ENCODE measurements at regions not wholly inside any gene's neighbourhood (a gene's known extent, or its start where the extent isn't known, plus 50 kb on each side); places are given as distances from the start of the nearest gene placed in this dataset.
"Not testable (repeated sequence)": the region's sequence is repeated elsewhere in the genome, so short reads cannot be mapped to it uniquely, and the experiment has no call there.

DNA sequence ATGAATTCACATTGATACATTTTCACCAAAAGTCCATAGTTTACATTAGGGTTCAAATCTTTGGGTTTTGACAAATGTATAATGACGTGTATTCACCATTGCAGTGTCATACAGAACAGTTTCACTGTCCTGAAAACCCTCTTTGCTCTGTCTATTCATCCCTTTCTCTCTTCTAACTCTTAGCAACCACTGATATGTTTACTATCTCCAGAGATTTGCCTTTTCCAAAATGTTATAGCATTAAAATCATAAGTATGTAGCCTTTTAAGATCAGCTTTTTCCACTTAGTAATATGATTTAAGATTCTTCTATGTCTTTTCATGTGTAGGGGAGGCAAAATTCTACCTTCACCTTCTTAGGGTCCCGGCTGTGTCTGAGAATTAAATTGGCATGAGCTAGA, 203.8 kb downstream of the TPRG1 start:
- H3K4me3 ChIP-seq (replicated peaks in 1 of 3) = no peak overlapping the region
- H3K27ac ChIP-seq = no peak overlapping the region
- intact Hi-C loops (cut with DNase I) = no loop called here
- no peaks in the 10 kb centered on the region for H3K27me3 ChIP-seq
- no peaks in the 10 kb centered on the region for H3K36me3 ChIP-seq
- TF ChIP-seq POLR2A (IDR thresholded peaks at IDR 0.05) = no peak
- TF ChIP-seq, protein P1, sequence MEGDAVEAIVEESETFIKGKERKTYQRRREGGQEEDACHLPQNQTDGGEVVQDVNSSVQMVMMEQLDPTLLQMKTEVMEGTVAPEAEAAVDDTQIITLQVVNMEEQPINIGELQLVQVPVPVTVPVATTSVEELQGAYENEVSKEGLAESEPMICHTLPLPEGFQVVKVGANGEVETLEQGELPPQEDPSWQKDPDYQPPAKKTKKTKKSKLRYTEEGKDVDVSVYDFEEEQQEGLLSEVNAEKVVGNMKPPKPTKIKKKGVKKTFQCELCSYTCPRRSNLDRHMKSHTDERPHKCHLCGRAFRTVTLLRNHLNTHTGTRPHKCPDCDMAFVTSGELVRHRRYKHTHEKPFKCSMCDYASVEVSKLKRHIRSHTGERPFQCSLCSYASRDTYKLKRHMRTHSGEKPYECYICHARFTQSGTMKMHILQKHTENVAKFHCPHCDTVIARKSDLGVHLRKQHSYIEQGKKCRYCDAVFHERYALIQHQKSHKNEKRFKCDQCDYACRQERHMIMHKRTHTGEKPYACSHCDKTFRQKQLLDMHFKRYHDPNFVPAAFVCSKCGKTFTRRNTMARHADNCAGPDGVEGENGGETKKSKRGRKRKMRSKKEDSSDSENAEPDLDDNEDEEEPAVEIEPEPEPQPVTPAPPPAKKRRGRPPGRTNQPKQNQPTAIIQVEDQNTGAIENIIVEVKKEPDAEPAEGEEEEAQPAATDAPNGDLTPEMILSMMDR (IDR thresholded peaks at IDR 0.05) = no peak
- no peak for DNase-seq
- 78 to 87% methylated on average over 2 of the region's 2 CpGs for WGBS, 2 donors
- no peaks in the 10 kb centered on the region for H3K9me3 ChIP-seq
- no peaks in the 10 kb centered on the region for H3K4me1 ChIP-seq

DNA sequence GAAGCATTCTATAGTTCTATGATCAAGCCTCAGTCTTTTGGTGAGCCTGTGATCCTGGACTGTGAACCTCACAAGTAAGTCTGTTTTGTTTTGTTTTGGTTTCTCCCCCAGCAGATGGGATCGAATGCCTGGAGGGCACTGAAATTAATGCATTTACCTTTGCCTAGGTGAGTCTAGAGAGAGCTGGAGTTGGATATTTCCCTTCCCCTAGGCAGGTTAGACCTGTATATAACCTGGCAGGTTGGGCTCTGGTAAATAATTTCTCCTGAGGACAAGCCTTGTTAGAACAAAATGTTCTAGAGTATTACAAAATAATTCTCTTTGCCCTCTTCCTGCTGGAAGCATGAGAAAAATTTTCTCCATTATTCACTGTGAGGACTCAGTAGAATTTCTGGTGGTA, 211.9 kb downstream of the TPRG1 start:
- no peak for DNase-seq
- no peaks in the 10 kb centered on the region for H3K27me3 ChIP-seq
- H3K36me3 ChIP-seq = no peaks in the 10 kb centered on the region
- no peak for TF ChIP-seq POLR2A (IDR thresholded peaks at IDR 0.05)
- TF ChIP-seq, protein P1 (IDR thresholded peaks at IDR 0.05) = no peak
- no peaks in the 10 kb centered on the region for H3K9me3 ChIP-seq
- H3K27ac ChIP-seq = no peak overlapping the region
- 80 to 95% methylated on average over 1 of the region's 1 CpG for WGBS, 2 donors
- no peak overlapping the region for H3K4me3 ChIP-seq (replicated peaks in 1 of 3)
- H3K4me1 ChIP-seq = no peaks in the 10 kb centered on the region
- intact Hi-C loops (cut with DNase I) = no loop called here

DNA sequence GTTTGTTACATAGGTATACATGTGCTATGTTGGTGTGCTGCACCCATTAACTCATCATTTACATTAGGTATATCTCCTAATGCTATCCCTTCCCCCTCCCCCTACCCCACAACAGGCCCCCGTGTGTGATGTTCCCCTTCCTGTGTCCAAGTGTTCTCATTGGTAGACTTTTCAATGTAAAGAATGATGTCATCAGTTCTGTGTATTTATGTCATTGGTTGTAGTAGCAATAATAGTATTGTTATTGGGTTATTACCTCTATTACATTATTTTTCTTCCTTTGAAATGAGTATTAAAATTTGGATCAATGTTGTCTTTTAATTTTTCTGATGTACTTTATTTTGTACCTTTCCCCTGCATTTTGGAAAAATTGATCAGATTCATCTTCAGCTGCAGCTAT, 214.1 kb downstream of the TPRG1 start:
- DNase-seq; H3K9me3 ChIP-seq; H3K27me3 ChIP-seq; intact Hi-C loops (cut with DNase I); H3K27ac ChIP-seq; H3K4me3 ChIP-seq (replicated peaks in 1 of 3); H3K4me1 ChIP-seq; H3K36me3 ChIP-seq: not testable (repeated sequence)
- WGBS, 2 donors = 52 to 70% methylated on average over 1 of the region's 1 CpG

DNA sequence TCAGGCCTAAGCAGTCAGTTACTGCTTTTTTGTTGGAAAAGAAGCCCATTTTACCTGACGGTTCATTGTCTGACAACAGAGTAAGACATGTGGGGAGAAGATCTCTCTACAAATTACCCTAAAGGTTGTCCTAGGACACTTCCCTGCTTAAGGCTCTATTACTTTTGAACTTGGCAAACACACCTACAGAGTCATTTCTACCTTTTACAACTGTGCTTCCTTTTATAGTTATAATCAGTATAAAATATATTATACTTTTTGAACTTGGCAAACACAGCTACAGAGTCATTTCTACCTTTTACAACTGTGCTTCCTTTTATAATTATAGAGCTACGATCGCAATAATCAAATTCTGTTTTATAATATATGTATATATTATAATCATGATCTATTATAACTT, 215.0 kb downstream of the TPRG1 start:
- Histone ChIP-seq H3K4me3 (replicated peaks in 1 of 3) (no peak overlapping the region), H3K27me3 (no peaks in the 10 kb centered on the region), H3K9me3 (no peaks in the 10 kb centered on the region), H3K27ac (no peak overlapping the region), H3K4me1 (no peaks in the 10 kb centered on the region), H3K36me3 (no peaks in the 10 kb centered on the region)
- intact Hi-C loops (cut with DNase I) = no loop called here
- no peak for TF ChIP-seq POLR2A (IDR thresholded peaks at IDR 0.05)
- TF ChIP-seq, protein P1 (IDR thresholded peaks at IDR 0.05) = no peak
- no peak for DNase-seq
- WGBS, 2 donors = 95 to 97% methylated on average over 3 of the region's 3 CpGs

DNA sequence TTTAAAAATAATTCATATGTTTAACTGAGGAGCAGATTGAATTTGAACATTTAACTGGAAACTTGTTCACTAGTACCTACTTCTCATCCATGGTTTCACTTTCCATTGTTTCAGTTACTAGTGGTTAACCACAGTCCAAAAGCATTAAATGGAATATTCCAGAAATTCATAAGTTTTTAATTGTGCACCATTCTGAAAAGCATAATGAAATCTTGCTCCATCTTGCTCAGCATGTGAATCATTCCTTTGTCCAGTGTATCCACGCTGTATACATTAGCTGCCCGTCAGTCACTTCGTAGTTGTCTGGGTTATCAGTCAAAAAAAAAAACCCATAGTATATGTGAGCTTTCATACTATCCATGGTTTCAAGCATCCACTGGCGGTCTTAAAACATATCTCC, 217.6 kb downstream of the TPRG1 start:
- intact Hi-C loops (cut with DNase I) = no loop called here
- DNase-seq = no peak
- WGBS, 2 donors = 95 to 96% methylated on average over 4 of the region's 4 CpGs
- no peak overlapping the region for H3K4me3 ChIP-seq (replicated peaks in 1 of 3)
- TF ChIP-seq, protein P1 (IDR thresholded peaks at IDR 0.05) = no peak
- no peak for TF ChIP-seq POLR2A (IDR thresholded peaks at IDR 0.05)
- no peaks in the 10 kb centered on the region for H3K9me3 ChIP-seq
- no peaks in the 10 kb centered on the region for H3K36me3 ChIP-seq
- no peaks in the 10 kb centered on the region for H3K27me3 ChIP-seq
- H3K27ac ChIP-seq = no peak overlapping the region
- H3K4me1 ChIP-seq = peaks cover 0 to 6% of the 10 kb centered on the region in 2 donors

DNA sequence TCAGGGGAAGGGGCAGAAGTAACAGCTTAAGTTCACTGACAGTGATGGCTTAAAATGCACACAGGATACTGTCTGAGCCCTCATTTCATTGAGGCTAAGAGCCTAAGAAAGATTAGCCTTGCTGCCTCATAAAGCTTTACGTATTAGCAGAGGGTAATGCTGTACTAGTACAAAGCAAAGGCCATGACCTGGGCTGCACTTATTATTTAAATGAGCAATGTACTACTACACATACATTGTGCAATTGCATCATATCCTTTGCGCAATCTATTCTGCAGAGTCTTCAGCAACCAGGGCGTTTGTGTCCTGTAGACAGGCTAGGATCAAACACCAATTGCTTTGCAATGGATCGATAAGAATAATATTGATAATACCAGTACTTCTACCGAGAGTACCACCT, 221.8 kb downstream of the TPRG1 start:
- Histone ChIP-seq H3K27me3 (no peaks in the 10 kb centered on the region), H3K9me3 (no peaks in the 10 kb centered on the region), H3K4me3 (replicated peaks in 1 of 3) (no peak overlapping the region), H3K4me1 (peaks cover 0 to 6% of the 10 kb centered on the region in 2 donors), H3K27ac (no peak overlapping the region), H3K36me3 (no peaks in the 10 kb centered on the region)
- DNase-seq = no peak
- 88 to 93% methylated on average over 5 of the region's 5 CpGs for WGBS, 2 donors
- no peak for TF ChIP-seq POLR2A (IDR thresholded peaks at IDR 0.05)
- TF ChIP-seq, protein P1 (IDR thresholded peaks at IDR 0.05) = no peak
- intact Hi-C loops (cut with DNase I) = no loop called here
